Loucy (cell line): ENCODE measurements at regions not wholly inside any gene's neighbourhood (a gene's known extent, or its start where the extent isn't known, plus 50 kb on each side); places are given as distances from the start of the nearest gene placed in this dataset.

ENCODE experiments used
- H2AFZ ChIP-seq: fragments of 200-600 bp; sonication (generic); 2 replicates; pipeline ENCODE4 v1.6.0; 2016; ENCODE audit warnings: antibody characterized with exemption, mild to moderate bottlenecking, low read length, moderate library complexity
- H3F3A ChIP-seq: fragments of 200-600 bp; 2 replicates; pipeline ENCODE4 v1.6.0; 2016; ENCODE audit warnings: antibody characterized with exemption, low read depth, mild to moderate bottlenecking
- H3K27me3 ChIP-seq: fragments of 200-600 bp; sonication (generic); 2 replicates; pipeline ENCODE4 v1.6.1; 2014; ENCODE audit warnings: low read length, mild to moderate bottlenecking; ENCODE audit not compliant: insufficient read depth, poor library complexity, severe bottlenecking
- H3K36me3 ChIP-seq: fragments of 200-600 bp; sonication (generic); 2 replicates; pipeline ENCODE4 v1.6.1; 2016; ENCODE audit warnings: low read length; ENCODE audit not compliant: insufficient read depth
- H3K4me1 ChIP-seq: fragments of 200-600 bp; sonication (generic); 2 replicates; pipeline ENCODE4 v1.5.1; 2014; ENCODE audit warnings: low read length, mild to moderate bottlenecking; ENCODE audit not compliant: insufficient read depth, poor library complexity, severe bottlenecking
- H3K4me2 ChIP-seq: fragments of 200-600 bp; sonication (generic); 2 replicates; pipeline ENCODE4 v1.6.0; 2014; ENCODE audit warnings: antibody characterized with exemption, low read length, low read depth, mild to moderate bottlenecking; ENCODE audit not compliant: poor library complexity, severe bottlenecking
- H3K4me3 ChIP-seq: fragments of 200-600 bp; sonication (generic); 2 replicates; pipeline ENCODE4 v1.5.1; 2014; ENCODE audit warnings: low read length, mild to moderate bottlenecking, mixed read lengths; ENCODE audit not compliant: poor library complexity, severe bottlenecking
- H3K79me2 ChIP-seq: fragments of 200-600 bp; sonication (generic); 2 replicates; pipeline ENCODE4 v1.6.1; 2014; ENCODE audit warnings: low read length; ENCODE audit not compliant: insufficient read depth
- H3K9ac ChIP-seq: fragments of 200-600 bp; sonication (generic); 2 replicates; pipeline ENCODE4 v1.6.0; 2014; ENCODE audit warnings: mild to moderate bottlenecking, low read depth, low read length, moderate library complexity; ENCODE audit not compliant: poor library complexity, severe bottlenecking
- H3K9me2 ChIP-seq: fragments of 200-600 bp; sonication (generic); replicated peaks from 2 replicates; pipeline ENCODE4 v1.6.1; 2016; ENCODE audit warnings: low read depth, low read length, mixed read lengths
- H3K9me3 ChIP-seq: fragments of 200-600 bp; sonication (generic); 2 replicates; pipeline ENCODE4 v1.6.1; 2014; ENCODE audit warnings: mild to moderate bottlenecking, antibody characterized with exemption, low read length, low read depth; ENCODE audit not compliant: insufficient read depth
- H4K20me1 ChIP-seq: fragments of 200-600 bp; sonication (generic); 2 replicates; pipeline ENCODE4 v1.6.0; 2014; ENCODE audit warnings: antibody characterized with exemption, low read length, mild to moderate bottlenecking; ENCODE audit not compliant: insufficient read depth, poor library complexity, severe bottlenecking
- CTCF ChIP-seq: fragments of 200-600 bp; sonication (generic); conservative IDR thresholded peaks from 2 replicates; pipeline ENCODE4 v1.5.1; 2014; ENCODE audit warnings: mild to moderate bottlenecking, antibody characterized with exemption, low read length
- EZH2phosphoT487 ChIP-seq: fragments of 200-600 bp; IDR thresholded peaks from 2 replicates; pipeline ENCODE4 v1.6.1; 2018; ENCODE audit warnings: antibody characterized with exemption, mild to moderate bottlenecking, moderate library complexity, borderline replicate concordance

- Histone ChIP-seq H3F3A (no peaks in the 10 kb centered on the region), H3K4me2 (no peak overlapping the region), H3K9me2 (no peaks in the 10 kb centered on the region), H3K4me1 (no peaks in the 10 kb centered on the region), H3K79me2 (no peaks in the 10 kb centered on the region), H3K4me3 (no peak overlapping the region), H3K9ac (no peak overlapping the region), H3K27me3 (no peaks in the 10 kb centered on the region), H3K9me3 (peaks cover 7% of the 10 kb centered on the region; the same call in 1 of the 2 replicates), H3K36me3 (no peaks in the 10 kb centered on the region), H2AFZ (no peak overlapping the region), H4K20me1 (no peaks in the 10 kb centered on the region)
- TF ChIP-seq CTCF (no peak), EZH2phosphoT487 (no peak)
Measured at GRCh38 chr1:2874607-2875480, 73.4 kb upstream of the TTC34 start.

- H3K9ac ChIP-seq, result no peak overlapping the region
- no peak overlapping the region for H3K4me2 ChIP-seq
- H2AFZ ChIP-seq, result no peak overlapping the region
- H3K4me3 ChIP-seq, result no peak overlapping the region
- H4K20me1 ChIP-seq, result no peaks in the 10 kb centered on the region
- no peaks in the 10 kb centered on the region for H3K36me3 ChIP-seq
- H3K4me1 ChIP-seq, result no peaks in the 10 kb centered on the region
- H3K27me3 ChIP-seq, result no peaks in the 10 kb centered on the region
- no peaks in the 10 kb centered on the region for H3K79me2 ChIP-seq
- H3F3A ChIP-seq, result no peaks in the 10 kb centered on the region
- TF ChIP-seq CTCF (no peak; the same call in 1 of the 2 replicates), EZH2phosphoT487 (no peak)
- H3K9me2 ChIP-seq, result no peaks in the 10 kb centered on the region
- H3K9me3 ChIP-seq, result peaks cover 5% of the 10 kb centered on the region; the same call in 1 of the 2 replicates
Measured at GRCh38 chr1:2875707-2876561, 74.4 kb upstream of the TTC34 start.

- Histone ChIP-seq H3K4me2 (no peak overlapping the region), H3K4me1 (no peaks in the 10 kb centered on the region), H3K9ac (no peak overlapping the region), H3K36me3 (no peaks in the 10 kb centered on the region), H3K79me2 (no peaks in the 10 kb centered on the region), H2AFZ (no peak overlapping the region), H3F3A (no peaks in the 10 kb centered on the region), H3K27me3 (no peaks in the 10 kb centered on the region), H3K4me3 (no peak overlapping the region), H3K9me2 (no peaks in the 10 kb centered on the region), H3K9me3 (no peaks in the 10 kb centered on the region), H4K20me1 (no peaks in the 10 kb centered on the region)
- TF ChIP-seq EZH2phosphoT487 (no peak), CTCF (no peak)
Measured at GRCh38 chr1:2876846-2877245, 75.4 kb upstream of the TTC34 start.
